GM21360 (cell line): ENCODE measurements at regions not wholly inside any gene's neighbourhood (a gene's known extent, or its start where the extent isn't known, plus 50 kb on each side); places are given as distances from the start of the nearest gene placed in this dataset.
"Not testable (repeated sequence)": the region's sequence is repeated elsewhere in the genome, so short reads cannot be mapped to it uniquely, and the experiment has no call there.

Experiments used
- ATAC-seq: cut with Tn5 transposase; IDR thresholded peaks from one replicate; pipeline ENCODE4 v1.9.1; 2021; ENCODE audit warnings: mild to moderate bottlenecking, moderate library complexity; ENCODE audit not compliant: unreplicated experiment

DNA sequence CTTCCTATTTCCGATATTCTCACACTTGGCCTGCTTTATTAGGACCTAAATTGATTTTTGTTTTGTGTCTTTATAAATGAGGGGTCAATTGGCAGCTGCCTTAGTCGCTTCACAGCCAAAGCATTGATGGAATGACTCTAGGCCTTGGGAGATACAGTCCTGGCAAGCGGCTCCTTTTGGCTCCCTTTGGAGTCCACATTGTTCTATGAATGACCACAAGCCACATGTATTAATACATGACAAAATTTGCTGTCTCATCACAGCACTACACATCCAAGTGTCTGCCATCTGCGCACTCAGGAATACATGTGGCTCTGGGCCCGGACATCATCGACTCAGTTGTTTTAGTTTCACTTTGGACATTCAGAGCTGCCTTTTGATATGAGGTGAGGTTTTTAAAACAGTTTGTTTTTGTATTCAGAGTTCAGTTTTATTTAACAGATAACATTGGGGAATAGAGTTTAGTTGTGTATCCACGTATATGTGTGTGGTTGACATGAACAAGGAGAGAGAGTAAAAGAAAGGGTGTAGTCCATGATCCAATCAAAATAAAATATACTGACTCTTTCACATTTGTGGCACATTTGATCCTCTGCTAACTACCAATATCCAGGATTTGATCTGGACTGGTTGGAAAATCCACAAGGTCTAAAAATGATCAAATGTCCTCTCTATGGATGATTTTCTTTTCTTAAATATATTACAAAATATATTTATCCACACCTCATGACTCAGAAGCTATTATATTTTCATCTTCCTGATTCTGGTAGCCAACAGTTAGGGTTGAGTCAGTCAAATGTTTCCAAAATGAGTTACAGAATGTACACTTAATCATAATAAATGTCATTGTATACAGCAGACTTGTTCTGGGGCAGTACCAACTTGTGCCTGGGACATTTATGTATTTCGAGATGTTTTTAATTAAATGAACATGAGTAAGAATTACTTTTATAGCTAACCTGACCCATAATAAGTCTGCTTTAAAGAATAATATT is 114.0 kb upstream of the MTAP start:
- ATAC-seq: no peak

DNA sequence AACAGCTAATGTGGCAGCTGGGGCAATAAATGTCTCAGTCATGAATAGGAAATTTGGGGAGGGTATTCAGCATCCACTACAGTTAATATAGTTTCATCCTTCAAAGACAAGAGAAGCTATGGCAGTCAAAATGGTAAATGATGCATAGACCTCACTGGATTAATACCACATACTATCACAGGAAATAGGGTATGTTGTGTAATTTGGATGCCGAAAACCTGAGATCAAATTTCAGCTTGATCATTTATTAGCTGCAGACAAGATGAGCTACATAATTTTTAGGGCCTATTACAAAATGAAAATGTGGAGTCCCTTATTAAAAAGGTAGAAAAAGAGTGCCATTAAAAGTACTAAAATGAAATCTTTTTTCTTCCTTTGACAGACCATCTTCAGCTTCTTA is 112.6 kb upstream of the MTAP start:
- no peak for ATAC-seq

DNA sequence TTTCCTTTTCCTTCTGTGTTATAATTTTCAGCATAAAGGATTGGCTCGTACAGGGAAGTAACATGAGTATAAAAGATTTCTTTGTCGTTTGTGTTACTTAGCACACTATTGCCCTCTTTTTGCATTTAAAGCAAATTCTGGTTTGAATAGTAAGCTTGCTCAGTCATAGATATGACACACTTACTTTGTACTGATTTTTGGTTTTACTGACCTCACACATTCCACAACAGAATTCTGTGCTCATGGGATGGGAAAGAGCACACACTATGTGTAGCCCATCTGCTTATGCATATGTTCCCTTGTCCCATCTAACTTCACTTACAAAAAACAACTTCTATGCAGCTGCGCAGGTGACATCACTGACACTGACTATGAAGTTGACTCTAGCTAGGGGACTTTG is 111.9 kb upstream of the MTAP start:
- no peak for ATAC-seq

DNA sequence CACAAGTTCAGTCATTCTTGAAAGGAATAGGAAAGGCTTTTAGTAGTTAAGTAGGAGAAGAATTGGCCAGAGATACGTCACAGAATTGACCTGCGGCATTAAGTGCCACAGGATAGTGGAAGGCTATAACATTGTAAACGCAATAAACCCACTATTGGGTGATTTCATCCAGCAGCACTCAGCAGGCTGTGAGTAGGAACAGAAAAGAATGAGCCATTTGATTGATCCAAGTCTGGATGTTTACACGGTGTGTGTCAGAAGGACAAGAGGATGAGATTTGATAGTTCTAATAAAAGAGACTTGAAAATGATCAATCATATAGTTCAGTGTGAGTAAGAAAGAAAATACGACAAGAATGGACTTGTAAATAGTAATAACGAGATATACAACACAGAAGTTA is 110.0 kb upstream of the MTAP start:
- ATAC-seq: no peak

DNA sequence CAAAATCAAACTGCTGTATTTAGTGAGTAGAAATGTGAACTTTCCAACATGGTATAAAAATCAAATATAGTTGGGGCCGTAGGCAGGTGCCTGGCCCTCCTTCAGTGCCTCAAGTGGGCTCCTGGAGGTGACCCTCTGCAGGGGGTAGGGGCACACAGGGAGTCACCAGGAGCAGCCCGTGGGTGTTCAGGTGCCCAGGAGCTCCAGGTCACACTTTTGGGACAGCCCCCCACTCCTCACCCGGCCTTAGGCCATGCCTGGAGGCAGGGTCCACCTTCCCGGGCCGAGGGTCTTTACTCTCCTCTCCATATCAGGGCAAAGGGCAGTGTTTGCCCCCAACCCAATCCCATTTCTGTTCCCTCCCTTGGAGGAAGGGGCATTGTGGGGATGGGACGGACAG is 108.0 kb upstream of the MTAP start:
- ATAC-seq: no peak

DNA sequence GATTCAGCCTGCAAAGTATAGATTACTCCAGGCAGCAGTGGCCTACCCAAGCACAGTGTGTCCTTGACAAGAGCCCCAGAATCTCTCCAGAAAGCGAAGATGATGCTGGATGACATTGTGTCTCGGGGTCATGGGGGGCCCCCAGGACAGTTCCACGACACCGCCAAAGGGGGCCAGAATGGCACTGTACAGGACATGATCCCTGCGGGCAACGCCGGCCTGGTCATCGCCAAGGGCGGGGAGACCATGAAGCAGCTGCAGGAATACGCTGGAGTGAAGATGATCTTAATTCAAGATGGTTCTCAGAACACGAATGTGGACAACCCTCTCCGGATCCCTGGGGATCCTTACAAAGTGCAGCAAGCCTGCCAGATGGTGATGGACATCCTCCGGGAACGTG is 107.0 kb upstream of the MTAP start:
- ATAC-seq: no peak

DNA sequence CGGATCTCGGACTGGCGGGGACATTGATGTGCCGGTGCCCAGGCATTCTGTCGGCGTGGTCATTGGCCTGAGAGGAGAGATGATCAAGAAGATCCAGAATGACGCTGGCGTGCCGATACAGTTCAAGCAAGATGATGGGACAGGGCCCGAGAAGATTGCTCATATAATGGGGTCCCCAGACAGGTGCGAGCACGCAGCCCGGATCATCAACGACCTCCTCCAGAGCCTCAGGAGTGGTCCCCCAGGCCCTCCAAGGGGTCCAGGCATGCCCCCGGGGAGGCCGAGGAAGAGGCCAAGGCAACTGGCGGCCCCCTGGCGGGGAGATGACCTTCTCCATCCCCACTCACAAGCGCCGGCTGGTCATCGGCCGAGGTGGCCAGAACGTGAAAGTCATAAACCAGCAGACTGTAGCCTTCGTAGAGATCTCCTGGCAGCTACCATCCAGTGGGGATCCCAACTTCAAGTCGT is 106.5 kb upstream of the MTAP start:
- ATAC-seq: no peak

DNA sequence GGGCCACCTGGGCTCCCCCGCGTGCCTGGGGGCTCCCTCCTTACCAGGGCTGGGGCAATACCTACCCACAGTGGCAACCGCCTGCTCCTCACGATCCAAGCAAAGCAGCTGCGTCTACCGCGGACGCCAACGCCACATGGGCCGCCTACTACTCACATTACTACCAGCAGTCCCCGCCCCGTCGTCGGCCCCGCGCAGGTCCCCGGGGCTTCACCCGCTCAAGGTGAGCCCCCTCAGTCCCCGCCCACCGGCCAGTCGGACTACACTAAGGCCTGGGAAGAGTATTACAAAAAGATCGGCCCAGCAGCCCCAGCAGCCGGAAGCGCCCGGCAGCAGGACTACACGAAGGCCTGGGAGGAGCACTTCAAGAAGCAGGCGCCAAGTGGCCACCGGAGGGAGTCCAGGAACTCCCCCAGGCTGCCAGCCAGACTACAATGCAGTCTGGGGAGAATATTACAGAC is 106.0 kb upstream of the MTAP start:
- no peak for ATAC-seq

DNA sequence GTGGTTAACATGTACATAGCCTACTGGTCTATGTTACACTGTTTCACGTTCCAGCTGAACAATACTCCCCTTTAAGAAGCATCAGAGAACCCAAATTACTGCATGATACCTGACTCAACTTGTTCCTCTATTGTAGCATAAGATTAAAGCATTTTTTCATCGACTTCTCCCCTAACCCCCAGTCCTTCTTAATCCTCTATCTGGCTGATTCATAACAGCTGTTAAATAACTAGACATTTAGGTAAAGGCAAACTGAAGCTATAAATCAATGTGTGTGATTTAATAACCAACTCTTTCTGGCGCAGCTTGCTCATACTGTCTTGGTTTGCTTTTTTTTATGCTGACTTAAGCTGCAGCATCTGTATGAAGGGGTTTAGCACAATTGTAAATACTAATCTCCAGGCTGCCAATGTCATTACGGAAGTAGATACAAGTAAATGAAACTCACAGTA is 94.2 kb upstream of the MTAP start:
- no peak for ATAC-seq

DNA sequence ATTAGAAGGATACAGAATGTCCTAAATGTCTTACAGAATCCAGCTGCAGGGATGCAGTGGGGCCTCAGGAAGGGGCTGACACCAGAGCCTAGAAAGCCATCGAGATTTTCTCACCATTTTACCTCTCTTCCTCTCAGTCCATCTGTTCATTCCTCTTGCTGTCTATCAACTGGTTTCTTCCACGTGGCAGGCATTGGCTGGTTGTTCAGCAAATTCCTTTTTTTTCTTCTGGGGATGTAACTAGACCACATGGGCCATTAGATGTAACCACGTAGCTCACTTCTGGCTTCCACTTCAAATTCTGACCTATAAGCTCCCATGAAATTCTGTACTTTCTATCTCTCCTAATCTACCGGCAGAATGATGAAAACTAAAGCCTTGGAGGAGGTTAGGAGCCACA is 93.6 kb upstream of the MTAP start:
- ATAC-seq: no peak

DNA sequence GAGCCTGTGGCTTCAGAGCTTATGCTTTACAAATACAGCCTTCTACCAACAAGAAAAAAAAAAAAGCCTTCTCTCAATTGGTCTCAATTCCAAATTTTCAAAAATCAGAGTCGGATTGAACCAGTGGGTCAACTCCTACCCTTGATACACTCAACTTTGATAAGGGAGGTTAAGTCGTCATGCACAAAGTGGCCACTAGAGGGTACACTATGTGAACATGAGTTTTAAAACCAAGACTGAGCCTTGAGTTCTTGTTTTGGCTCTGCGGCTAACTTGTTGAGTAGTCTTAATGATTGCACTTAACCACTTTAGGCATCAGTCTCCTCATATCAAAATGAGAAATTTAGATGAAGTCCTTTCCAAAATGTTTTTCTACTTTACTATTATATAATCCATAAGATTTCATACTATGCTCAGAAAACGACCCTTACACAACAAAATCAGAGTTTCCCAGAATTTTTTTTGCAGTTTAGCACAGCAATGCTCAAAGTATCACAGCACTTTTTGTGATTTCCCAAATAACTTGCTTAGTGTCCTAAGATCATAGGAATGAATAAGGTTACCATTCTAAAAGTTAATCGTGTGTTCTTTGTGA is 92.9 kb upstream of the MTAP start:
- no peak for ATAC-seq

DNA sequence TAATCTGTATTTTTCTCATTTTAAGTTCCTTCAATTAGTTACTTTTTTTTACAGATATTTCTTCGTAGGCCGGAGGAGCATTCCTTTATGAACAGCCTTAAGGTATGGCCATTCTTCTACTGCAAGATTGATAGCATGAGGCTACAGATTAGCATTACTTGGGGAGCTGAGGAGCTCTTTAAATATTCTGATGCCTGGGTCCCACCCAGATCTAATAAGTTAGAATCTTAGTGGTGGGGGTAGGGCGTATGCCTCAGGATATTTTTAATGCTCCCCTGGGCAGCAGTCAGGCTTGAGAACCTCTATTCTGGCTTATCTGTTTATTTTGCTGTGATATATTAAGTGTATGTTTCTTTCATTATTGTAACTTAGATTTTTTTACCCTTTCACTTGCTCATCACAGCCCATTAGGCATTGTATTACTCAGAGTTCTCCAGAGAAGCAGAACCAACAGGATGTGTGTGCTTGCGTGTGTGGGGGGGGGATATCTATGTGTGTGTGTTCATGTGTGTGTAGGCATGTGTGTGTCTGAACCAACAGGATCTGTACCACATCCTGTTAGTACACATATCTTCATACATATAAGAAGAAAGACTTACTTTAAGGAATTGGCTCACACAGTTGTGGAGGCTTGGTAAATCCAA is 91.8 kb upstream of the MTAP start:
- ATAC-seq: no peak

DNA sequence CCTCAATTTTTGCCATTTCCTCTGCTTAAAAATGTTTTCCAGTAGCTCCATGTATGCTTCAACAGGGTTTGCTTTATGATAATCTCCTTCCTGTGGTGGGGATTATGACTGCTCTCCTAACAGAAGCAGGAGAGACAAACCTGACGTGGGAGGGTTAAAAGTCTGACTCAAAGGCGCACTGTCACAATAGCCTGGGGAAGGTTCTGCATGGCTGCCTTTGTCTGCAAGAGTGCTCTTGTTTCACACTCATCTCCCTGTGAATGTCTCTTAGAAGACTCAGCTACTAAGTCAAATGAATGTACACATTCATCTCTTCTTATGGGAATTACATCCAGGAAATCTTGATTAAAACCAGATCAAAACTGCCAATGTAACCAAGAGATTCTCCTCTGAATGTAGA is 90.9 kb upstream of the MTAP start:
- ATAC-seq: peak; percentile 85

DNA sequence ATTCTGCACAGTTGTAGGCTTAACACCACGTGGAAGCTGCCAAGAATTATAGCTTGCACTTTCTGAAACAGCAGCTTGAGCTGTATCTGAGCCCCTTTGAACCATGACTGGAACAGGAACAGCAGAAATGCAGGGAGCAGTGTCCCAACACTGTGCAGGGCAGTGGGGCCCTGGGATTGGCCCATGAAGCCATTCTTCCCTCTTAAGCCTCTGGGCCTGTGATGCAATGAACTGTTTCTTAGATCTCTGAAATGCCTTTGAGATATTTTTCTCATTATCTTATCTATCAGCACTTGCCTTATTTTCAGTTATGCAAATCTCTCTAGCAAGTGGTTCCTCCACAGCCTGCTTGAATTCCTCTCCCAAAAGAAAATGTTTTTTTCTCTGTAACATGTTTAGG is 87.0 kb upstream of the MTAP start:
- no peak for ATAC-seq

DNA sequence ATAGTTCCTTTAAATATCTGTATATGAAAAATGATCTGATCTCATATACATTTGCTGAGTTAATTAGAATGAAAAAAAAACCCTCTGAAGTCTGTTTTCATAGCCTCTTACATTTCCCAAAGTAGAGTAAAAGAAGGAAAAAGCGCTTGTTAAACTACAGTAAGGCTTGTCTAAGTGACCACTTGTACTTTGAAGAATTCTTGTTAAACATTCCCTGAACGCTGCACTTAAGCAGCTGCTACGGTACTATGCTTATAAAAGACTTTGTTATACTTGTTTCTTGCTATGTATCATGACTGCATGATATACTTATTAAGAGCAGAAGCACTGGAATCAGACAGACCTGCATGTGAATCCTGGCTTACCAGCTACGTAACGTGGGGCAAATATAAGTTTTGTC is 81.7 kb upstream of the MTAP start:
- no peak for ATAC-seq

DNA sequence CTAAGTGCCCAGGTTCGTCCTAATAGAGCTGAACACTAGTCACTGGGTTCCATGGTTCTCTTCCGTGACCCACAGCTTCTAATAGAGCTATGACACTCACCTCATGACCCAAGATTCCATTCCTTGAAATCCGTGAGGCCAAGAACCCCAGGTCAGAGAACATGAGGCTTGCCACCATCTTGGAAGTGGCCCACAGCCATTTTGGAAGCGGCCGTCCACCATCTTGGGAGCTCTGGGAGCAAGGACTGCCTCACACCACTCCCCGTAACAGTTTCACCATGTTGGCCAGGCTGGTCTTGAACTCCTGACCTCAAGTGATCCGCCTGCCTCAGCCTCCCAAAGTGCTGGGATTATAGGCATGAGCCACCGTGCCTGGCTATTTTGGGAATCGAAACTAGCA is 75.0 kb upstream of the MTAP start:
- ATAC-seq: not testable (repeated sequence)

DNA sequence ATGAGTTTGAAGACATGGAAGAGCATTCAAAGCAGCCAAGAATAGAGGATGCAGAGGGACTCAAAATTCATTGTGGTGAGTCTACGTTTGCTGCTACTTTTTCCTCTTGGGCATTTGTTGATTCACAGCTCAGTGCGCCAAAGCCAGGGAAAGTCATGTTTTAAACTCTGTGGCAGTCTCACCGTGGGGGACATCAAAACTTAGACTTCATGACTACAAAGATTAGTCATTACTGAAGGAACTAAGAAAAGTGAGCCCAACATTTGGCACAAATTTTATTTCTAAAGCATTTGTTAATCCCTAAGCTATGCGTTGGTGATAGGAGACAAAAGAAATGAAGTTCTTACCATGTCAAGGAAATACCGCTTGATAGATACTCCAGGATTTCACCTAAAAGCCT is 73.7 kb upstream of the MTAP start:
- no peak for ATAC-seq

DNA sequence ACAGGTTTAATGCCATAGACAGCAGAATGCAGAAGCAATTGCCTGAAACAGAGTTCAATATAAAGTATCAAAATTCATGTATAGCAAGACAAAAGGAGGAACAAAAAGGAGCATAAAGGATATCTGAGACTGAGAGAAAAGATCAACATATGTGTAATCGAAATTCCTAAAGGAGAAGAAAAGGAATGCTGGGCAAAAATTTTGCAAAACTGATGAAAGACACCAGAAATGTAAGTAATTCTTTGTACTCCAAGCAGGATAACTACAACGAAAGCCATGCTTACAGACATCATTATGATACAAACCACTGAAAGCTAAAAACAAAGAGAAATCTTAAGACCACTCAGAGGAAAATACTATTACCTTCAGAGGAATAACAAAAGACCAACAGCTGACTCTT is 72.8 kb upstream of the MTAP start:
- no peak for ATAC-seq

DNA sequence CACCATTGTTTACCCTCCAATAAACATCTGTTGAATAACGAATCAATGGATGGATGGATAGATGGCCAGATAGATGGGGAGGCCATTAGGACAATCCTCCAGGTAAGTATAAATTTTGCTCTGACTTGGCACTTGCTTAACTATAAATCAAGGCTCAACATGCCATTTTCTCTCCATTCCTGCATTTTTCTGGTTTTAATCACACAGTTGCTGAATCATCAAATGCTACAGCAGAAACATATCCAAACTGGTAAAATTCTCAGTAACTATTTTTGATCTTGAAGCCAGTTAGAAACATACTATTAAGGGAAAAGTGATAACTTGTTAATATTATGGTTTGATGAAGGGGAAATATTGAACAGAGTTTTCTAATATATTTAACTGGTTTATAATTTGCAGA is 71.5 kb upstream of the MTAP start:
- no peak for ATAC-seq

DNA sequence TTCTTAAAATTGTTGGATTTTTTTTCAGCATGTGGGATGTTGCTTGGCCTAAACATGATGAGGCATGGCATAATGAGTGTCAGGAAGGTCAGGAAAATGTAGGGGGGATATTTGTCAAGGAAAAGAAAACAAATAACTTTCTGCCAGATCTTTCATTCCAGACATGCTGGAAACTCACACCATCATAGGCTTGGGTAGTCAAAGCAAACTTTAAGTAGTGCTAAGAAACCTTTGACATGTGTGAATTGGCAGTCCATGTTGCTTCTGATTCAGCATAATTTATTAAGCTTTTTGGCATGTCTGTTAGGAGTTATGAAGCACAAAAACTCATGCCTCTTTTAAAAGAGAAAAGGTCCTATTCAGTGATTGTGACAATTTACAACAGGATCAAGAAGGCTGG is 61.3 kb upstream of the MTAP start:
- ATAC-seq: no peak

DNA sequence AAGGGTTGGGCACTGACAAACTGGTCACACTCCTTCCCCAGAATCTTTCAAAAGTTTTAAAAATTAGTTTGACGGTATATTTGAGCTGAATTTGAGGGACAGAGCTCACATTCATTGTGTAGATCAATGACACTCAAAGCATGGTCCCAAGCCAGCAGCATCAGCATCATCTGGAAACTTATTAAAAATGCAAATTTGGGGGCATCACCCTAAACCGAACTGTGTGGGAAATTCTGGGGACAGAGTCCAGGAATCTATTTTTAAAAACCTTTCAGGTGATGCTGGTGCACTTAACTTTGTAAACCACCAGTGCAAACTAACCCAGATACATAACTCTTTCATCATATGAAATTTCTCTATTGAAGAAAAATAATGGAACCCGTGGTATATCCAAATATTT is 58.1 kb upstream of the MTAP start:
- no peak for ATAC-seq

DNA sequence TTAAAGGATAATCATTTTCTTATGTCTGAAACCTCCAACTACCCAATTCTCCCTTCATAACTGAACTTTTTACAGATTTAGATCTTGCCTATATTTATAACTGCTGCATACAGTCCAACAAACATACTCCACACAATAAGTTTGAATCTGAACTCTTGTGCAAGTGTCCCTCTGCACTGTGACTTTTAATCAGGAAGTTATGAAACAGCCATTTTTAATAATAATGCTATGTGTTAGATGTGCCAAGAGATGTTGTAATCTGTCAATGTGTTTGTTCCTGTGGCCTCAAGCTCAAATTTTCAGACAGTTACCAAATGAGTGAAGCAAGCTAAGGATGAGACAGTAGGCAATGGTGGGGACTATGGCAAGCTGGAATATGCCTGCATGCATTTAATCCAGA is 57.6 kb upstream of the MTAP start:
- no peak for ATAC-seq
